ENCODE measurements at regions not wholly inside any gene's neighbourhood (a gene's known extent, or its start where the extent isn't known, plus 50 kb on each side); places are given as distances from the start of the nearest gene placed in this dataset.

DNA sequence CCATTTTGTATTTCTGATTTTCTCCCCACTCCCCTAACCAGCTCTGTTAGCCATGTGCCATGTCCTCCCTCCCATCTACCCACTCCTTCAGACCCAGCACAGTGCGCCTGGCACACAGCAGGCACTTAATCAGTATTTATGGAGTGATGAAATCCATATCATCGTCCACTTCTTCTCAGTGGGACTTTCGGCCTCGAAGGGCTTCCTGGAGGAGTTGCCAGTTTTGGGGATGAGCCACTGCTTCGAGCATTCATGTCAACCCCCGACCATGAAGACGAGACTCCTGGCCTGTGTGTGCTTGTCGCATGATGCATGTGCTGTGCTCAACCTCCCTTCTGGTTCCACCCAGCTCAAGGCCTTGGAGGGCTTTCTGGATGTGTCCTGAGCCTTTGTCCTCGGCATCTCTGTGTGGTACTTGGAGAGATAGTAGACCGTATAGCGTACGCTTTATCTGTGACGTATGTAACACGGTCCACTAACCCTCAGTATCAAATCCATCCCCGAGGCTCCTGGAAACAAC, 119.5 kb upstream of the RTL1 start:
- intact Hi-C loops (cut with DNase I), result no loop called here
- H3K4me3 ChIP-seq, result no peak overlapping the region
- TF ChIP-seq CTCF (IDR thresholded peaks at IDR 0.05), result no peak
- TF ChIP-seq POLR2A (IDR thresholded peaks at IDR 0.05), result no peak
- H3K27me3 ChIP-seq, result no peaks in the 10 kb centered on the region
- 90% methylated on average over 5 of the region's 15 CpGs for WGBS (ENCODE audit: insufficient coverage, low coverage, low lambda C conversion rate, missing lambda C conversion rate)
- no peaks in the 10 kb centered on the region for H3K4me1 ChIP-seq
- H3K27ac ChIP-seq, result no peak overlapping the region
- H3K36me3 ChIP-seq, result no peaks in the 10 kb centered on the region
- H3K9me3 ChIP-seq, result no peaks in the 10 kb centered on the region
- DNase-seq (peak; percentile 8 to 17 (median 17)), ATAC-seq (no peak)

- H3K9me3 ChIP-seq, result no peaks in the 10 kb centered on the region
- no peaks in the 10 kb centered on the region for H3K36me3 ChIP-seq
- intact Hi-C loops (cut with DNase I), result no loop called here
- no peaks in the 10 kb centered on the region for H3K27me3 ChIP-seq
- no peak for TF ChIP-seq CTCF (IDR thresholded peaks at IDR 0.05)
- TF ChIP-seq POLR2A (IDR thresholded peaks at IDR 0.05), result no peak
- no peaks in the 10 kb centered on the region for H3K4me1 ChIP-seq
- H3K27ac ChIP-seq, result no peak overlapping the region
- DNase-seq (peak in 1 of 3 donors; percentile 14), ATAC-seq (no peak)
- 55% methylated on average over 8 of the region's 11 CpGs for WGBS (ENCODE audit: insufficient coverage, low coverage, low lambda C conversion rate, missing lambda C conversion rate)
- H3K4me3 ChIP-seq, result no peak overlapping the region
Observed at GRCh38 chr14:101024686-101025085, 121.2 kb upstream of the RTL1 start.

- DNase-seq (peak in 2 of 3 donors; percentile 12 to 15), ATAC-seq (no peak)
- H3K27ac ChIP-seq, result no peak overlapping the region
- H3K9me3 ChIP-seq, result no peaks in the 10 kb centered on the region
- intact Hi-C loops (cut with DNase I), result no loop called here
- no peaks in the 10 kb centered on the region for H3K36me3 ChIP-seq
- H3K27me3 ChIP-seq, result no peaks in the 10 kb centered on the region
- TF ChIP-seq POLR2A (IDR thresholded peaks at IDR 0.05) (no peak), CTCF (IDR thresholded peaks at IDR 0.05) (no peak)
- H3K4me3 ChIP-seq, result no peak overlapping the region
- H3K4me1 ChIP-seq, result no peaks in the 10 kb centered on the region
- 38% methylated on average over 2 of the region's 8 CpGs for WGBS (ENCODE audit: insufficient coverage, low coverage, low lambda C conversion rate, missing lambda C conversion rate)
Observed at GRCh38 chr14:101025131-101025530, 121.6 kb upstream of the RTL1 start.

GRCh38 chr14:101025696-101026095, 122.2 kb upstream of the RTL1 start:
- H3K27me3 ChIP-seq, result no peaks in the 10 kb centered on the region
- TF ChIP-seq CTCF (IDR thresholded peaks at IDR 0.05), result no peak
- TF ChIP-seq POLR2A (IDR thresholded peaks at IDR 0.05), result no peak
- H3K36me3 ChIP-seq, result no peaks in the 10 kb centered on the region
- no peaks in the 10 kb centered on the region for H3K4me1 ChIP-seq
- H3K4me3 ChIP-seq, result no peak overlapping the region
- 86% methylated on average over 12 of the region's 19 CpGs for WGBS (ENCODE audit: insufficient coverage, low coverage, low lambda C conversion rate, missing lambda C conversion rate)
- H3K27ac ChIP-seq, result no peak overlapping the region
- ATAC-seq (no peak), DNase-seq (peak in 2 of 3 donors; percentile 9 to 20)
- intact Hi-C loops (cut with DNase I), result no loop called here
- H3K9me3 ChIP-seq, result no peaks in the 10 kb centered on the region

DNA sequence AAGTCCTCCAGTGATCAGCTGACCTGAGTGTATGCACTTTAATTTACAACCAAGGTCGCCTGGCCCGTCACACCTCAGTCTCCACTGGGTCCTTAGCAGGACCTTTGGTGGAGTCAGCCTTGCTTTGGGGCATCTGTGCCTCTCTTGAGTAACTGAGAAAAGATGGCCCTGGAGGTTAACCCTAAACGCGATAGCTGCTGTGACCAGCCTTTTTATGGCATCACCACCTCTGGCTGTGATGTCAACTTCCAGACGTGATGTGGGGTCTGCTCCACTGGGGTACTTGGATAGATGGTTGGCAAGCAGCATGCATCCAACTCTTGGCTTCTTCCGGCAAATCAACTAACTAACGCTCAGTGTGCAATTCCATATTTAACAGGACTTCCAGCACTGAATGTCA, 122.8 kb upstream of the RTL1 start:
- H3K9me3 ChIP-seq, result no peaks in the 10 kb centered on the region
- H3K27me3 ChIP-seq, result no peaks in the 10 kb centered on the region
- TF ChIP-seq POLR2A (IDR thresholded peaks at IDR 0.05), result no peak
- no peak for TF ChIP-seq CTCF (IDR thresholded peaks at IDR 0.05)
- peak in 2 of 3 donors; percentile 7 to 10 for DNase-seq
- H3K4me1 ChIP-seq, result no peaks in the 10 kb centered on the region
- no peak overlapping the region for H3K27ac ChIP-seq
- no peaks in the 10 kb centered on the region for H3K36me3 ChIP-seq
- ATAC-seq, result no peak
- H3K4me3 ChIP-seq, result no peak overlapping the region
- intact Hi-C loops (cut with DNase I), result no loop called here
- WGBS (ENCODE audit: insufficient coverage, low coverage, low lambda C conversion rate, missing lambda C conversion rate), result 80% methylated on average over 2 of the region's 7 CpGs

All from right lobe of liver (tissue), 6 donors.